ENCODE measurements at regions not wholly inside any gene's neighbourhood (a gene's known extent, or its start where the extent isn't known, plus 50 kb on each side); places are given as distances from the start of the nearest gene placed in this dataset.
A peak's percentile ranks its signal among the peaks of the same experiment; 100 is the strongest.

- no peak for TF ChIP-seq EZH2phosphoT487 (IDR thresholded peaks at IDR 0.05; ENCODE audit: unreplicated experiment)
- no peak for TF ChIP-seq CREB1 (CRISPR knock-in tag; IDR thresholded peaks at IDR 0.05; ENCODE audit: low read depth)
- TF ChIP-seq ZNF114 (CRISPR knock-in tag; IDR thresholded peaks at IDR 0.05), result no peak
- TF ChIP-seq REST (IDR thresholded peaks at IDR 0.05; ENCODE audit: unreplicated experiment), result no peak
- TF ChIP-seq ZNF462 (CRISPR knock-in tag; IDR thresholded peaks at IDR 0.05), result no peak
- TF ChIP-seq JUNB (IDR thresholded peaks at IDR 0.05; ENCODE audit: unreplicated experiment), result no peak
- TF ChIP-seq ZNF331 (CRISPR knock-in tag; IDR thresholded peaks at IDR 0.05; ENCODE audit: low read depth), result no peak
- no peak for TF ChIP-seq STAT1 (IDR thresholded peaks at IDR 0.05; ENCODE audit: unreplicated experiment)
- no peak for TF ChIP-seq EZH2 (IDR thresholded peaks at IDR 0.05; ENCODE audit: low read depth, unreplicated experiment)
- no peak for TF ChIP-seq CTCF (conservative IDR thresholded peaks at IDR 0.05; ENCODE audit: low read depth in 2 of 2)
- no peak for TF ChIP-seq NANOG (IDR thresholded peaks at IDR 0.05; ENCODE audit: borderline replicate concordance)
- no peak for TF ChIP-seq ETS1 (IDR thresholded peaks at IDR 0.05)
- no peak for TF ChIP-seq POLR2AphosphoS5 (IDR thresholded peaks at IDR 0.05; ENCODE audit: low read depth)
- no peaks in the 10 kb centered on the region for H3K9me2 ChIP-seq (ENCODE audit: insufficient read depth)
- Mint-ChIP-seq H3K4me1 (peaks cover 62% of the 10 kb centered on the region), H3K4me3 (no peak overlapping the region), H3K27ac (no peak overlapping the region), H3K9me3 (no peaks in the 10 kb centered on the region), H3K27me3 (ENCODE audit: insufficient read depth, low read depth, poor library complexity) (peaks cover 9% of the 10 kb centered on the region), H3K36me3 (ENCODE audit: low read depth) (no peaks in the 10 kb centered on the region)
- H3K36me3 ChIP-seq (ENCODE audit: insufficient read depth), result no peaks in the 10 kb centered on the region
- no peaks in the 10 kb centered on the region for H3K79me2 ChIP-seq (replicated peaks; ENCODE audit: insufficient read depth)
- ATAC-seq (peak; percentile 12; the same call in 1 of the 3 replicates), DNase-seq (ENCODE audit: low spot score) (peak; percentile 26)
- no peak overlapping the region for H2AFZ ChIP-seq
- peak overlapping the region; percentile 86 for H3K27ac ChIP-seq (ENCODE audit: low read depth)
- H3K4me2 ChIP-seq, result peak overlapping the region; percentile 48; the same call in 1 of the 2 replicates
- no peaks in the 10 kb centered on the region for H4K20me1 ChIP-seq (replicated peaks; ENCODE audit: insufficient read depth)
- peak overlapping the region; percentile 12; the same call in 1 of the 2 replicates for H3K4me3 ChIP-seq
- peaks cover 16% of the 10 kb centered on the region; the same call in 1 of the 2 replicates for H3K4me1 ChIP-seq (ENCODE audit: insufficient read depth)
- no peaks in the 10 kb centered on the region for H3F3A ChIP-seq (replicated peaks; ENCODE audit: low read depth)
- no peaks in the 10 kb centered on the region for H3K27me3 ChIP-seq (ENCODE audit: insufficient read depth)
Observed at GRCh38 chrX:107563824-107564223, 64.5 kb upstream of the PRPS1 start.
